Breast epithelium (tissue), 3 donors: ENCODE measurements at regions not wholly inside any gene's neighbourhood (a gene's known extent, or its start where the extent isn't known, plus 50 kb on each side); places are given as distances from the start of the nearest gene placed in this dataset.

ENCODE experiments used
- CTCF ChIP-seq, 3 donors: fragments of 450-650 bp; IDR thresholded peaks; one replicate each; pipeline ENCODE4 v1.5.1; 2016 to 2017; ENCODE audit warnings: antibody characterized with exemption in 3 of 3, mild to moderate bottlenecking in 3 of 3, moderate library complexity in 3 of 3
- POLR2A ChIP-seq: fragments of 450-650 bp; IDR thresholded peaks from one replicate; pipeline ENCODE4 v1.6.1; 2016; ENCODE audit warnings: antibody characterized with exemption, mild to moderate bottlenecking, moderate library complexity

- TF ChIP-seq CTCF (IDR thresholded peaks at IDR 0.05) (no peak), POLR2A (no peak)
These were observed 178.4 kb upstream of the ELL2 start for GRCh38 chr5:96140084-96140483.
